Osteocyte (in vitro differentiated cells): ENCODE measurements at regions not wholly inside any gene's neighbourhood (a gene's known extent, or its start where the extent isn't known, plus 50 kb on each side); places are given as distances from the start of the nearest gene placed in this dataset.

Experiments
- DNase-seq: peaks from one replicate; pipeline ENCODE4 v3.0.0; 2021; ENCODE audit warnings: mixed read lengths; ENCODE audit not compliant: unreplicated experiment; ENCODE audit errors: extremely low spot score
- H3K27ac Mint-ChIP-seq: one replicate; pipeline ENCODE4 v1.8.0; 2021; ENCODE audit warnings: mild to moderate bottlenecking, mixed read lengths; ENCODE audit not compliant: unreplicated experiment
- H3K27me3 Mint-ChIP-seq: one replicate; pipeline ENCODE4 v1.8.0; 2021; ENCODE audit warnings: mixed read lengths; ENCODE audit not compliant: unreplicated experiment
- H3K36me3 Mint-ChIP-seq: one replicate; pipeline ENCODE4 v1.8.0; 2021; ENCODE audit warnings: mixed read lengths; ENCODE audit not compliant: unreplicated experiment
- H3K4me1 Mint-ChIP-seq: one replicate; pipeline ENCODE4 v1.8.0; 2021; ENCODE audit warnings: mixed read lengths; ENCODE audit not compliant: unreplicated experiment
- H3K4me3 Mint-ChIP-seq: one replicate; pipeline ENCODE4 v1.8.0; 2021; ENCODE audit warnings: mild to moderate bottlenecking, moderate library complexity, mixed read lengths; ENCODE audit not compliant: unreplicated experiment
- H3K9me3 Mint-ChIP-seq: one replicate; pipeline ENCODE4 v1.8.0; 2021; ENCODE audit warnings: mixed read lengths; ENCODE audit not compliant: unreplicated experiment
- TF ChIP-seq, protein P1 (sequence below): fragments of 200-600 bp; sonication (generic); IDR thresholded peaks from 2 replicates; pipeline ENCODE4 v1.5.0; 2021; ENCODE audit warnings: antibody characterized with exemption, mild to moderate bottlenecking, moderate library complexity

DNA sequence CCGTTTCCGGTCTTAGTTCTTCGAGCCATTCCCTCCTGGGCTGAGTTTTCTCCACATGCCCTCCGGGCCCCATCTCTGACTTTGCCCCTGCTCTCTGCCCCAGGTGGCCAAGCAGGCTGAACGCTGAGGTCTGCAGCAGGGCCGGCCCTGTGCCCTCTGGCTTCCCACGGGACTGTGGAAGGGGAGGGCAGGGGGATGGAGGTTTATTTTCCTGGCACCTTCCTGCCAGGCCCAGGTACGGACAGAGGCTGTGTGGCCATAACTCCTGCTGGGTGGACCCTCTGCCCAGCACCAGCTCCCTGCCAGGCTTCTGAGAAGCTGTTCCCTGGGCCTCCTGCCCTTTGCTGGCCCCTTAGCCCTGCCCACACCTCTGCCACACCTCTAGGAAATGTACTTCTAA is 164.0 kb downstream of the TFCP2L1 start:
- H3K36me3 Mint-ChIP-seq: no peaks in the 10 kb centered on the region
- no peak overlapping the region for H3K27ac Mint-ChIP-seq
- peaks cover 54% of the 10 kb centered on the region for H3K27me3 Mint-ChIP-seq
- TF ChIP-seq, protein P1, sequence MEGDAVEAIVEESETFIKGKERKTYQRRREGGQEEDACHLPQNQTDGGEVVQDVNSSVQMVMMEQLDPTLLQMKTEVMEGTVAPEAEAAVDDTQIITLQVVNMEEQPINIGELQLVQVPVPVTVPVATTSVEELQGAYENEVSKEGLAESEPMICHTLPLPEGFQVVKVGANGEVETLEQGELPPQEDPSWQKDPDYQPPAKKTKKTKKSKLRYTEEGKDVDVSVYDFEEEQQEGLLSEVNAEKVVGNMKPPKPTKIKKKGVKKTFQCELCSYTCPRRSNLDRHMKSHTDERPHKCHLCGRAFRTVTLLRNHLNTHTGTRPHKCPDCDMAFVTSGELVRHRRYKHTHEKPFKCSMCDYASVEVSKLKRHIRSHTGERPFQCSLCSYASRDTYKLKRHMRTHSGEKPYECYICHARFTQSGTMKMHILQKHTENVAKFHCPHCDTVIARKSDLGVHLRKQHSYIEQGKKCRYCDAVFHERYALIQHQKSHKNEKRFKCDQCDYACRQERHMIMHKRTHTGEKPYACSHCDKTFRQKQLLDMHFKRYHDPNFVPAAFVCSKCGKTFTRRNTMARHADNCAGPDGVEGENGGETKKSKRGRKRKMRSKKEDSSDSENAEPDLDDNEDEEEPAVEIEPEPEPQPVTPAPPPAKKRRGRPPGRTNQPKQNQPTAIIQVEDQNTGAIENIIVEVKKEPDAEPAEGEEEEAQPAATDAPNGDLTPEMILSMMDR: no peak
- DNase-seq: no peak
- H3K9me3 Mint-ChIP-seq: no peaks in the 10 kb centered on the region
- H3K4me1 Mint-ChIP-seq: no peaks in the 10 kb centered on the region
- no peak overlapping the region for H3K4me3 Mint-ChIP-seq

DNA sequence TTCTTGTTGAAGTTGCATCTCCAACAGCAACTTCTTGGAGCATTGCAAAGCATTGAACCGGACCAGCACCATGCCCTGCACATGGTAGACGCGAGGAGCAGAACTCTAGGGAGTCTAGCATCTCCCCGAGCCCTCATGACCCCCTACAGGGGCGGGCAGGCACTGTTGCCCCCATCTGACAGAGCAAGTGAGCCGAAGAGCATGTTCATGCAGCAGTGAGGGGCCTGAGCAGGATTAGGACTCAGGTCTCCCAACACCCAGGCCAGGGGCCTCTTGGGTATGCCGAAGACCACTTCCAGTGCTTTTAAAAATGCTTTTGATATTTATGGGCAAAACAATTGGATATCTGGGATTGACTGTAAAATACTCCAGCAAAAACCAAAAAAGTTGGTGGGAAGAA is 163.3 kb downstream of the TFCP2L1 start:
- peaks cover 55% of the 10 kb centered on the region for H3K27me3 Mint-ChIP-seq

DNA sequence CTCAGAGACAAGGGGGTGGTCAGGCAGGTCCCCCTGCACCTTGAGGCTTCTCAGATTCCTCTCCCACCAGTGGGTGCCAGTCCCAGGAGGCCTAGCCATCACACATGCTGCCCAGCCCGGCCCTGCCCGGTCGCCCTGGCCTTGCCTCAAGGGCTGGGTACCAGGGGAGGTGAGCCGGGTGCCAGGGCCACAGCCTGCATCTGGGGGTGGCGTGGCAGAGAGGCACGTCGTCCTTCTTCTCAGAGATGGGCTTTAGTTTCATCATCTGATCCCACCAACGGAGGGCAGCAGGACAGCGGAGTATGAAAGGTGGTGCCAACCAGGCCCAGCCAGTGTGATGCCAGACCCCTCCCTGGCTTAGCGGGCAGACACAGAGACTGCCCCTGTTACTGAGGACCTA is 161.7 kb downstream of the TFCP2L1 start:
- H3K9me3 Mint-ChIP-seq: no peaks in the 10 kb centered on the region
- no peaks in the 10 kb centered on the region for H3K36me3 Mint-ChIP-seq
- no peak overlapping the region for H3K4me3 Mint-ChIP-seq
- H3K27me3 Mint-ChIP-seq: peaks cover 59% of the 10 kb centered on the region
- no peak overlapping the region for H3K27ac Mint-ChIP-seq
- DNase-seq: no peak
- TF ChIP-seq, protein P1: no peak
- no peaks in the 10 kb centered on the region for H3K4me1 Mint-ChIP-seq

More for the DNA sequence above, 163.3 kb downstream of the TFCP2L1 start:
- DNase-seq: no peak
- Mint-ChIP-seq H3K36me3 (no peaks in the 10 kb centered on the region), H3K9me3 (no peaks in the 10 kb centered on the region), H3K27ac (no peak overlapping the region), H3K4me3 (no peak overlapping the region), H3K4me1 (no peaks in the 10 kb centered on the region)
- TF ChIP-seq, protein P1: no peak

DNA sequence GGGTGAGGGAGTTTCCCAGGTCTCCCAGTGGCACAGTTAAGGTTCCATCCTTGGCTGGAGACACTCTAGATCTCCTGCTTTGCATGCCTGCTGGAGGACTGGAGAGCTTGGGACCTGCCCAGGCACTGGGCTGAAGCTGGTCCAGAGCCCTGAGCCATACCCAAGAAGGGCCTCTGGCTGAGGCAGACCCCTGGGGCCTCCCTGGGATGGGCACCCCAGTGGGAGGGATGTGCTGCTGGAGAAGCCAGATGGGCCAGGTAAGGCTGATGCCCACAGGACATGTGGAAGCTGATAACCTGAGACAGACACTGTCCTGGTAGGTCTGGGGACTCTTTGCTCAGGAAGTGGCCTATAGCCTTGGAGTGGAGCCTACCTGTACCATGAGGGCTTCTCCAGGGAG is 160.7 kb downstream of the TFCP2L1 start:
- no peaks in the 10 kb centered on the region for H3K9me3 Mint-ChIP-seq
- TF ChIP-seq, protein P1: no peak
- no peaks in the 10 kb centered on the region for H3K4me1 Mint-ChIP-seq
- H3K27ac Mint-ChIP-seq: no peak overlapping the region
- no peak for DNase-seq
- no peaks in the 10 kb centered on the region for H3K36me3 Mint-ChIP-seq
- no peak overlapping the region for H3K4me3 Mint-ChIP-seq
- peaks cover 58% of the 10 kb centered on the region for H3K27me3 Mint-ChIP-seq

DNA sequence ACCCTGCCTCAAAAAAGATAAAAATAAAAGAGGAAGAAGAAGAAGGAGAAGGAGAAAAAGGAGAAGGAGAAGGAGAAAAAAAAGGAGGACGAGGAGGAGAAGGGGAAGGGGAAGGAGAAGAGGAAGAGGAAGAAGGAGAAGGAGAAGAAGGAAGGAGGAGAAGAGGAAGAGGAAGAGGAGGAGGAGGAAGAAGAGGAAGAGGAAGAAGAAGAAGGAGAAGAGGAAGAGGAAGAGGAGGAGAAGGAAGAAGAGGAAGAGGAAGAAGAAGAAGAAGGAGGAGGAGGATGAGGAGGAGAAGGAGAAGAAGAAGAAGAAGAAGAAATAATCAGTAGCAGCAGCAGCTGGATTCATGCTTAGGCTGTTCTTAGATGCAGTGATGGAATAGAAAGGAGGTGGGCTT is 159.7 kb downstream of the TFCP2L1 start:
- Mint-ChIP-seq H3K9me3 (no peaks in the 10 kb centered on the region), H3K27ac (no peak overlapping the region), H3K27me3 (peaks cover 49% of the 10 kb centered on the region), H3K4me1 (no peaks in the 10 kb centered on the region), H3K36me3 (no peaks in the 10 kb centered on the region), H3K4me3 (no peak overlapping the region)
- TF ChIP-seq, protein P1: no peak
- no peak for DNase-seq
